PC-3 (cell line): ENCODE measurements at regions not wholly inside any gene's neighbourhood (a gene's known extent, or its start where the extent isn't known, plus 50 kb on each side); places are given as distances from the start of the nearest gene placed in this dataset.

Source experiments
- CTCF ChIP-seq: fragments of 300-600 bp; sonication (generic); conservative IDR thresholded peaks from 2 replicates; pipeline ENCODE4 v1.5.1; 2017; ENCODE audit warnings: antibody characterized with exemption, low read depth, mild to moderate bottlenecking, low read length
- EZH2 ChIP-seq: fragments of 300-600 bp; sonication (generic); IDR thresholded peaks from one replicate; pipeline ENCODE4 v1.6.1; 2017; ENCODE audit warnings: antibody characterized with exemption, mild to moderate bottlenecking, low read length; ENCODE audit not compliant: unreplicated experiment

DNA sequence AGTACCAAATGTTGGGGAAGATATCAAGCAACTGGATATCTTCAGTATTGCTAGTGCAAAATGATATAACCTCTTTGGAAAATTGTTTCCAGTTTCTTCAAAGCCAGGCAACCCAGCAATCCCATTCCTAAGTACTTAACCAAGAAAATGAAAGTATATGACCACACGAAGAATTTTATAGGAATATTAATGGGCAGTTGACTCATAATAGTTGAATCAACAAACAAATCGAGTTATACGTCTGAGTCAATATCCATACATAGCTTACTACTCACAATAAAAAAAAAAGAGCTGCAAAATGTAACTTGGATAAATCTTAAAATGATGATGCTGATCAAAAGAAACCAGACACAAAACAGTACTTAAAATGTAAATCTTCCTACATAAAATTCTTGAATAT, 810.4 kb downstream of the METTL4 start:
- no peak for TF ChIP-seq EZH2
- no peak for TF ChIP-seq CTCF
